H1 (cell line): ENCODE measurements at regions not wholly inside any gene's neighbourhood (a gene's known extent, or its start where the extent isn't known, plus 50 kb on each side); places are given as distances from the start of the nearest gene placed in this dataset.

Experiments
- ASH2L ChIP-seq: fragments of 200-600, 300-600 bp; sonication (generic); IDR thresholded peaks from one replicate; pipeline ENCODE4 v1.7.1; 2017; ENCODE audit warnings: low read length
- CBX8 ChIP-seq: fragments of 300-800, 300-1000 bp; sonication (generic); IDR thresholded peaks from 2 replicates; pipeline ENCODE4 v1.7.1; 2016; ENCODE audit warnings: low read depth, low read length, borderline replicate concordance
- CHD7 ChIP-seq: fragments of 300-600 bp; sonication (generic); IDR thresholded peaks from 2 replicates; pipeline ENCODE4 v1.7.1; 2012; ENCODE audit warnings: low read length, moderate library complexity, mild to moderate bottlenecking, inconsistent platforms; ENCODE audit not compliant: insufficient replicate concordance
- EGR1 ChIP-seq: IDR thresholded peaks from 2 replicates; pipeline ENCODE4 v1.6.1; 2011; ENCODE audit warnings: low read depth, low read length, borderline replicate concordance
- EZH2 ChIP-seq: fragments of 200-600 bp; sonication (generic); IDR thresholded peaks from 2 replicates; pipeline ENCODE4 v1.7.1; 2012; ENCODE audit warnings: low read depth, mild to moderate bottlenecking, moderate library complexity, low read length, inconsistent platforms; ENCODE audit not compliant: severe bottlenecking
- GABPA ChIP-seq: IDR thresholded peaks from 2 replicates; pipeline ENCODE4 v1.6.1; 2011; ENCODE audit warnings: mild to moderate bottlenecking, low read length, moderate library complexity, borderline replicate concordance; ENCODE audit not compliant: insufficient read depth
- GTF2F1 ChIP-seq: IDR thresholded peaks from 2 replicates; pipeline ENCODE4 v1.6.1; 2012; ENCODE audit warnings: low read depth, low read length, improper control_type of control experiment, borderline replicate concordance
- KDM4A ChIP-seq: IDR thresholded peaks from one replicate; pipeline ENCODE4 v1.7.1; 2012; ENCODE audit warnings: low read depth, mild to moderate bottlenecking, moderate library complexity, low read length, inconsistent platforms; ENCODE audit not compliant: severe bottlenecking
- SIN3A ChIP-seq, 2 experiments: IDR thresholded peaks in 1 of 2; conservative IDR thresholded peaks in 1 of 2; 2 replicates each; pipeline ENCODE4 v1.6.1; 2011 to 2012; ENCODE audit warnings: low read length in 2 of 2, improper control_type of control experiment in 1 of 2, low read depth in 1 of 2, mild to moderate bottlenecking in 1 of 2
- SUZ12 ChIP-seq: fragments of 200-600 bp; sonication (generic); IDR thresholded peaks from 2 replicates; pipeline ENCODE4 v1.6.1; 2012; ENCODE audit warnings: mild to moderate bottlenecking, inconsistent platforms, low read length, moderate library complexity, mixed read lengths
- TAF7 ChIP-seq: optimal IDR thresholded peaks from 2 replicates; pipeline ENCODE3; 2011; ENCODE audit warnings: low read depth, mild to moderate bottlenecking, inconsistent platforms, low read length, moderate library complexity, borderline replicate concordance

GRCh38 chr5:56291079-56291643, 58.0 kb upstream of the ANKRD55 start (continued):
- no peak for TF ChIP-seq CHD7
- no peak for TF ChIP-seq CBX8
- TF ChIP-seq SIN3A (conservative IDR thresholded peaks at IDR 0.05 in 1 of 2, IDR thresholded peaks at IDR 0.05 in 1 of 2; ENCODE audit: low read depth in 1 of 2, low read length in 2 of 2) = no peak
- TF ChIP-seq TAF7 = no peak
- no peak for TF ChIP-seq ASH2L
- no peak for TF ChIP-seq GABPA
- TF ChIP-seq SUZ12 = no peak
- no peak for TF ChIP-seq KDM4A
- TF ChIP-seq EZH2 = no peak
- no peak for TF ChIP-seq GTF2F1
- TF ChIP-seq EGR1 = no peak
